Peyer's patch (tissue), 4 donors: ENCODE measurements at regions not wholly inside any gene's neighbourhood (a gene's known extent, or its start where the extent isn't known, plus 50 kb on each side); places are given as distances from the start of the nearest gene placed in this dataset.
"Not testable (repeated sequence)": the region's sequence is repeated elsewhere in the genome, so short reads cannot be mapped to it uniquely, and the experiment has no call there.

Experiments
- DNase-seq, 3 donors: peaks; one replicate each; pipeline ENCODE4 v3.0.0-alpha.2; 2017 to 2019
- H3K27ac ChIP-seq, 4 donors: fragments of 200-600 bp; sonication (generic); one replicate each; pipeline ENCODE4 v1.5.1; 2016 to 2019
- H3K27me3 ChIP-seq, 2 donors: fragments of 200-600 bp; sonication (generic); one replicate each; pipeline ENCODE4 v1.5.1; 2019
- H3K36me3 ChIP-seq, 3 donors: fragments of 200-600 bp; sonication (generic); one replicate each; pipeline ENCODE4 v1.5.1; 2016 to 2019
- H3K4me1 ChIP-seq, 4 donors: fragments of 200-600 bp; sonication (generic); one replicate each; pipeline ENCODE4 v1.5.1; 2016 to 2019
- H3K4me3 ChIP-seq, 4 donors: fragments of 200-600 bp; sonication (generic); 1 replicate in 3 of 4; 2 replicates in 1 of 4; pipeline ENCODE4 v1.5.1; 2016 to 2019; ENCODE audit warnings: mild to moderate bottlenecking in 1 of 4
- H3K9me3 ChIP-seq, 4 donors: fragments of 200-600 bp; sonication (generic); one replicate each; pipeline ENCODE4 v1.5.1; 2016 to 2019; ENCODE audit warnings: mild to moderate bottlenecking in 1 of 4
- CTCF ChIP-seq, 6 experiments: fragments of 450-650 bp in 4 of 6; fragments of 200-600 bp in 2 of 6; sonication (generic) in 1 of 6; IDR thresholded peaks; one replicate each; pipeline ENCODE4 v1.5.1; 2017 to 2019; ENCODE audit warnings: antibody characterized with exemption in 6 of 6, mild to moderate bottlenecking in 3 of 6, moderate library complexity in 1 of 6
- POLR2A ChIP-seq, 2 donors: fragments of 450-650 bp; IDR thresholded peaks; one replicate each; pipeline ENCODE4 v1.5.1; 2017; ENCODE audit warnings: antibody characterized with exemption in 2 of 2, mild to moderate bottlenecking in 2 of 2, moderate library complexity in 2 of 2

DNA sequence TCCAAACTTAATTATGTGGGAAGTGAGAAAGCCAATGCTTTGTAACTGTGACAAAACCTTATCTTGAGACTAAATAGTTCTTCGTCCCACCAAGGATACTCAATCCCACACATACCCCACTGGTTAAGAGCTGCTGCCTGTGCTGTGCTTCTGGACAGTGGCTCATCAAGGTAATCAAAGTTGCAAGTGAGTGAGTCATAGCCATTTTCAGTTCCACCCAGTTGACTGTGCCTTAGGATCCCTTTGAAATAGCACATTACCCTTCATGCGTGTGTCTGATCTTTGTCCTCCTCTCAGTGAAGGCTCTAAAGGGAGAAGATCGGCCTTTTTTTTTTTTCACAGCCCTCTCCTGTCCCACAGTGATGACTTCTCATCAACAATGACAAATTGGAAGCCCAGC lies 706.0 kb upstream of the AUTS2 start:
- peak in 1 of 3 donors; percentile 60 for DNase-seq
- Histone ChIP-seq H3K4me1 (no peaks in the 10 kb centered on the region), H3K4me3 (no peak overlapping the region), H3K27me3 (no peaks in the 10 kb centered on the region), H3K9me3 (no peaks in the 10 kb centered on the region), H3K27ac (no peak overlapping the region), H3K36me3 (no peaks in the 10 kb centered on the region)
- TF ChIP-seq POLR2A (IDR thresholded peaks at IDR 0.05): no peak
- no peak for TF ChIP-seq CTCF (IDR thresholded peaks at IDR 0.05)

DNA sequence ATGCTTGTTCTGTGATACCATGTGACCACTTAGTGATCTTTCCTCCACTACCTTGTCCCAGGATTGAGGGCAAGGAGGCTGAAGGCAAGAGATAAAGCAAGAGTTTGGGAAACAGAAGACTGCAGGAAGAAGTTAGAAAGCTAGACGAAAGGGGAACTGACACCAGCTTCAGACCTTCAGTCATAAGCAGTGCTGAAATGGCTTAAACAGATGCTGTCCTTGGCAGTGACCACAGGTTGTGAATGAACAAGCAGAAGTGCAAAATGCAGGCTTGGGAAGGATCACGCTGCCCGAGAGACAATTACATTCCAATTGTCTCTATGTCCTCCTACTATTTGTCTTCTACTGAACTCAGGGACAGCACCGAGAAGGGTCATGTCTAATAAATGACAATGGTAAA lies 704.9 kb upstream of the AUTS2 start:
- no peaks in the 10 kb centered on the region for H3K36me3 ChIP-seq
- no peak for DNase-seq
- no peak overlapping the region for H3K4me3 ChIP-seq
- no peaks in the 10 kb centered on the region for H3K4me1 ChIP-seq
- TF ChIP-seq POLR2A (IDR thresholded peaks at IDR 0.05): no peak
- TF ChIP-seq CTCF (IDR thresholded peaks at IDR 0.05): no peak
- H3K9me3 ChIP-seq: no peaks in the 10 kb centered on the region
- H3K27ac ChIP-seq: no peak overlapping the region
- H3K27me3 ChIP-seq: no peaks in the 10 kb centered on the region

GRCh38 chr7:68899156-68899555 lies 699.1 kb upstream of the AUTS2 start:
- H3K36me3 ChIP-seq, H3K4me1 ChIP-seq, H3K4me3 ChIP-seq, H3K27ac ChIP-seq, H3K9me3 ChIP-seq, DNase-seq, H3K27me3 ChIP-seq: not testable (repeated sequence)

GRCh38 chr7:68900096-68900495 lies 698.2 kb upstream of the AUTS2 start:
- Histone ChIP-seq H3K27me3 (no peaks in the 10 kb centered on the region), H3K36me3 (no peaks in the 10 kb centered on the region), H3K4me1 (no peaks in the 10 kb centered on the region), H3K27ac (no peak overlapping the region), H3K9me3 (peaks cover 0 to 6% (median 0%) of the 10 kb centered on the region in 4 donors), H3K4me3 (no peak overlapping the region)
- TF ChIP-seq POLR2A (IDR thresholded peaks at IDR 0.05): no peak
- TF ChIP-seq CTCF (IDR thresholded peaks at IDR 0.05): no peak
- no peak for DNase-seq

DNA sequence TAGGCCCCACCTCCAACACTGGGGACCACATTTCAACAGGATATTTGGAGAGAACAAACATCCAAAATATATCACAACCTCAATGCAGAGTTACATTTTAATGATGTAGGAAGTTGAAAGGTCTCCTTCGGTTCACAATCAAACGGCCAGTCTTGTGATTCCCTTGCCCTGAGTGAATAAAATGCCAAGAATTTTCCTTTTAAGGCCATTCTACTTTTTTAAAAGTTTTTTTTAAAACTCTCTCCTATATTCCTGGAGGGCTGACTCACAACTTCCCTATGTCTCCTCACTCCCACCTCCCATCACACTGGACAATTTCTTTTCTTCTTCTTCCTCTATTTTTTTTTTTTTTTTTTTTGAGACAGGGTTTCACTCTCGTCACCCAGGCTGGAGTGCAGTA lies 693.6 kb upstream of the AUTS2 start:
- Histone ChIP-seq H3K9me3 (peaks cover 0 to 6% (median 0%) of the 10 kb centered on the region in 4 donors), H3K4me3 (no peak overlapping the region), H3K36me3 (no peaks in the 10 kb centered on the region), H3K27ac (no peak overlapping the region), H3K4me1 (no peaks in the 10 kb centered on the region), H3K27me3 (no peaks in the 10 kb centered on the region)
- no peak for DNase-seq
- TF ChIP-seq POLR2A (IDR thresholded peaks at IDR 0.05) (no peak), CTCF (IDR thresholded peaks at IDR 0.05) (no peak)

GRCh38 chr7:68911754-68912153 lies 686.5 kb upstream of the AUTS2 start:
- H3K9me3 ChIP-seq: peaks cover 0 to 5% (median 0%) of the 10 kb centered on the region in 4 donors
- H3K27me3 ChIP-seq: no peaks in the 10 kb centered on the region
- TF ChIP-seq POLR2A (IDR thresholded peaks at IDR 0.05) (no peak), CTCF (IDR thresholded peaks at IDR 0.05) (no peak)
- no peaks in the 10 kb centered on the region for H3K36me3 ChIP-seq
- no peak overlapping the region for H3K27ac ChIP-seq
- no peaks in the 10 kb centered on the region for H3K4me1 ChIP-seq
- no peak overlapping the region for H3K4me3 ChIP-seq
- DNase-seq: no peak
